ENCODE measurements at regions not wholly inside any gene's neighbourhood (a gene's known extent, or its start where the extent isn't known, plus 50 kb on each side); places are given as distances from the start of the nearest gene placed in this dataset.

GRCh38 chr13:111650626-111651025 lies 330.2 kb downstream of the TEX29 start:
- Mint-ChIP-seq H3K4me1 (no peaks in the 10 kb centered on the region), H3K36me3 (no peaks in the 10 kb centered on the region), H3K27me3 (ENCODE audit: low read depth in 3 of 3) (peaks cover 2 to 7% (median 4%) of the 10 kb centered on the region in 3 donors), H3K9me3 (peaks cover 0 to 2% (median 0%) of the 10 kb centered on the region in 7 donors), H3K27ac (no peak overlapping the region), H3K4me3 (no peak overlapping the region)
- Histone ChIP-seq H3K36me3 (replicated peaks in 1 of 2; ENCODE audit: control insufficient read depth in 1 of 2, insufficient read depth in 2 of 2, low read length in 2 of 2) (no peaks in the 10 kb centered on the region), H4K20me1 (ENCODE audit: insufficient read depth, low read length) (no peaks in the 10 kb centered on the region), H2AFZ (ENCODE audit: insufficient read depth, low read depth, low read length, poor library complexity, severe bottlenecking) (no peak overlapping the region), H3K27me3 (ENCODE audit: control insufficient read depth in 2 of 2, insufficient read depth in 2 of 2, low read length in 2 of 2) (peaks cover 0 to 2% of the 10 kb centered on the region in 2 donors), H3K9me3 (replicated peaks in 1 of 2; ENCODE audit: control insufficient read depth in 1 of 2, insufficient read depth in 1 of 2, low read length in 2 of 2) (no peaks in the 10 kb centered on the region), H3K4me2 (replicated peaks; ENCODE audit: extremely low read depth, low read length, poor library complexity, severe bottlenecking) (no peak overlapping the region), H3K4me1 (ENCODE audit: control insufficient read depth in 1 of 2, insufficient read depth in 2 of 2, low read length in 2 of 2) (no peaks in the 10 kb centered on the region), H3K79me2 (ENCODE audit: insufficient read depth, low read length) (no peaks in the 10 kb centered on the region), H3K9ac (ENCODE audit: insufficient read depth, low read length, poor library complexity, severe bottlenecking) (no peak overlapping the region), H3K27ac (ENCODE audit: low read depth in 1 of 2, low read length in 2 of 2) (no peak overlapping the region), H3K4me3 (replicated peaks in 1 of 3; ENCODE audit: low read depth in 2 of 3, low read length in 3 of 3) (no peak overlapping the region)
- DNase-seq = no peak
- no peak for TF ChIP-seq CTCF (IDR thresholded peaks at IDR 0.05)
- intact Hi-C loops (cut with micrococcal nuclease) = no loop called here
- WGBS (ENCODE audit: insufficient coverage) = 67% methylated on average over 1 of the region's 4 CpGs

GRCh38 chr13:111652676-111653075 lies 332.2 kb downstream of the TEX29 start:
- Mint-ChIP-seq H3K27me3 (ENCODE audit: low read depth in 3 of 3) (peaks cover 2 to 5% (median 4%) of the 10 kb centered on the region in 3 donors), H3K4me3 (no peak overlapping the region), H3K36me3 (no peaks in the 10 kb centered on the region), H3K27ac (no peak overlapping the region), H3K4me1 (no peaks in the 10 kb centered on the region), H3K9me3 (peaks cover 0 to 2% (median 0%) of the 10 kb centered on the region in 7 donors)
- H3K79me2 ChIP-seq (ENCODE audit: insufficient read depth, low read length) = no peaks in the 10 kb centered on the region
- DNase-seq = no peak
- H3K9ac ChIP-seq (ENCODE audit: insufficient read depth, low read length, poor library complexity, severe bottlenecking) = no peak overlapping the region
- H3K4me2 ChIP-seq (replicated peaks; ENCODE audit: extremely low read depth, low read length, poor library complexity, severe bottlenecking) = no peak overlapping the region
- H3K4me3 ChIP-seq (replicated peaks in 1 of 3; ENCODE audit: low read depth in 2 of 3, low read length in 3 of 3) = no peak overlapping the region
- no peak overlapping the region for H2AFZ ChIP-seq (ENCODE audit: insufficient read depth, low read depth, low read length, poor library complexity, severe bottlenecking)
- no peak overlapping the region for H3K27ac ChIP-seq (ENCODE audit: low read depth in 1 of 2, low read length in 2 of 2)
- TF ChIP-seq CTCF (IDR thresholded peaks at IDR 0.05) = no peak
- intact Hi-C loops (cut with micrococcal nuclease) = no loop called here
- H3K36me3 ChIP-seq (replicated peaks in 1 of 2; ENCODE audit: control insufficient read depth in 1 of 2, insufficient read depth in 2 of 2, low read length in 2 of 2) = no peaks in the 10 kb centered on the region
- peaks cover 0 to 2% of the 10 kb centered on the region in 2 donors for H3K27me3 ChIP-seq (ENCODE audit: control insufficient read depth in 2 of 2, insufficient read depth in 2 of 2, low read length in 2 of 2)
- H3K9me3 ChIP-seq (replicated peaks in 1 of 2; ENCODE audit: control insufficient read depth in 1 of 2, insufficient read depth in 1 of 2, low read length in 2 of 2) = no peaks in the 10 kb centered on the region
- no peaks in the 10 kb centered on the region for H4K20me1 ChIP-seq (ENCODE audit: insufficient read depth, low read length)
- no peaks in the 10 kb centered on the region for H3K4me1 ChIP-seq (ENCODE audit: control insufficient read depth in 1 of 2, insufficient read depth in 2 of 2, low read length in 2 of 2)
- 98% methylated on average over 3 of the region's 6 CpGs for WGBS (ENCODE audit: insufficient coverage)

Measured in CD14-positive monocyte (primary cell).